ENCODE measurements at regions not wholly inside any gene's neighbourhood (a gene's known extent, or its start where the extent isn't known, plus 50 kb on each side); places are given as distances from the start of the nearest gene placed in this dataset.

- TF ChIP-seq, protein P1, sequence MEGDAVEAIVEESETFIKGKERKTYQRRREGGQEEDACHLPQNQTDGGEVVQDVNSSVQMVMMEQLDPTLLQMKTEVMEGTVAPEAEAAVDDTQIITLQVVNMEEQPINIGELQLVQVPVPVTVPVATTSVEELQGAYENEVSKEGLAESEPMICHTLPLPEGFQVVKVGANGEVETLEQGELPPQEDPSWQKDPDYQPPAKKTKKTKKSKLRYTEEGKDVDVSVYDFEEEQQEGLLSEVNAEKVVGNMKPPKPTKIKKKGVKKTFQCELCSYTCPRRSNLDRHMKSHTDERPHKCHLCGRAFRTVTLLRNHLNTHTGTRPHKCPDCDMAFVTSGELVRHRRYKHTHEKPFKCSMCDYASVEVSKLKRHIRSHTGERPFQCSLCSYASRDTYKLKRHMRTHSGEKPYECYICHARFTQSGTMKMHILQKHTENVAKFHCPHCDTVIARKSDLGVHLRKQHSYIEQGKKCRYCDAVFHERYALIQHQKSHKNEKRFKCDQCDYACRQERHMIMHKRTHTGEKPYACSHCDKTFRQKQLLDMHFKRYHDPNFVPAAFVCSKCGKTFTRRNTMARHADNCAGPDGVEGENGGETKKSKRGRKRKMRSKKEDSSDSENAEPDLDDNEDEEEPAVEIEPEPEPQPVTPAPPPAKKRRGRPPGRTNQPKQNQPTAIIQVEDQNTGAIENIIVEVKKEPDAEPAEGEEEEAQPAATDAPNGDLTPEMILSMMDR (conservative IDR thresholded peaks at IDR 0.05 in 1 of 2, IDR thresholded peaks at IDR 0.05 in 1 of 2; ENCODE audit: low read depth in 1 of 2, low read length in 2 of 2) = no peak
- no peak for TF ChIP-seq EZH2 (IDR thresholded peaks at IDR 0.05; ENCODE audit: low read length, missing control alignments)
Observed at GRCh38 chr1:173294843-173295242, 87.7 kb upstream of the TNFSF4 start.

Data from fibroblast of lung (primary cell).